IPS DF 19.7 (cell line): ENCODE measurements at regions not wholly inside any gene's neighbourhood (a gene's known extent, or its start where the extent isn't known, plus 50 kb on each side); places are given as distances from the start of the nearest gene placed in this dataset.
"Not testable (repeated sequence)": the region's sequence is repeated elsewhere in the genome, so short reads cannot be mapped to it uniquely, and the experiment has no call there.

Source experiments
- DNase-seq: peaks from one replicate; pipeline ENCODE4 v3.0.0-alpha.2; 2013; ENCODE audit warnings: low read depth, low spot score

- no peak for DNase-seq
Observed at GRCh38 chrX:44785652-44786051, 58.2 kb upstream of the DUSP21 start.

- DNase-seq = no peak
Observed at GRCh38 chrX:44784241-44784640, 59.6 kb upstream of the DUSP21 start.

DNA sequence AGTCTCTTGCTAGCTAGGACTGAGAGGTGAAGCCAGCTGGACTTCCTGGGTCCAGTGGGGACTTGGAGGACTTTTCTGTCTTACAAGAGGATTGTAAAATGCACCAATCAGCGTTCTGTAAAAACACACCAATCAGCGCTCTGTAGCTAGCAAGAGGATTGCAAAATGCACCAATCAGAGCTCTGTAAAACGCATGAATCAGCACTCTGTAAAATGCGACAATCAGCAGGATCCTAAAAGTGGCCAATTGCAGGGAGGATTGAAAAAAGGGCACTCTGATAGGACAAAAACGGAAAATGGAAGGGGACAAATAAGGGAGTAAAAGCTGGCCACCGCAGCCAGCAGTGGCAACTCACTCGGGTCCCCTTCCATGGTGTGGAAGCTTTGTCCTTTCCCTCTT, 65.6 kb upstream of the DUSP21 start:
- no peak for DNase-seq

DNA sequence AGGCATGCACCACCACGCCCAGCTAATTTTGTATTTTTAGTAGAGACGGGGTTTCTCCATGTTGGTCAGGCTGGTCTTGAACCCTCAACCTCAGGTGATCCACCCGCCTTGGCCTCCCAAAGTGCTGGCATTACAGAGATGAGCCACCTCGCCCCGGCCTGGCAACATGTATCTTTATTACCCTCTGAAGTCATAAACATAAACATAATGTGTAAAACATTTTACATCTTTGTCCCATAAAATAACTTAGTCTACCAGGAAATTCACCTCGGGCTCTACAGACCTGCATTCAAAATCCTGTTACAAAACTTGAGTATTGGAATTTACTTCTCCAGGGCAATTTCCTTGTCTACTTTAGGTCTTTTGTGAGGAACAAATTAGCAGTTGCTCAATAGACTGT, 68.1 kb upstream of the DUSP21 start:
- DNase-seq = no peak

GRCh38 chrX:44774066-44774465, 69.8 kb upstream of the DUSP21 start:
- not testable (repeated sequence) for DNase-seq

DNA sequence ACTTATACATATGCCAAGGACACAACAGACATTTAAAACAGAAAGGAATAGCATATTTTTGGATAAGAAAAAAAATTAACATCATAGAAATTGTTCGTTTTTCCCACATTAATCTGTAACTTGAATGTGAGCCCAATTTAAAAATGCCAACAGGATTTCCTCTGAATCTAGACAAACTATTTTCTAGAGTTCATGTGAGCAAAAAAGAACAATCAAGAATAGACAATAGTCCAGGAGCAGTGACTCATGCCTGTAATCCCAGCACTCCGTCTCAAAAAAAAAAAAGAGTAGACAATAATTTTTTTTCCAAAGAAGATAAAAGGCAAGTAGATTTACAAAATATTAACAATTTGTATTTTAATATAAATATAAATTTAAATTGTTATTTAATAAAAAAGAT, 73.7 kb upstream of the DUSP21 start:
- no peak for DNase-seq

DNA sequence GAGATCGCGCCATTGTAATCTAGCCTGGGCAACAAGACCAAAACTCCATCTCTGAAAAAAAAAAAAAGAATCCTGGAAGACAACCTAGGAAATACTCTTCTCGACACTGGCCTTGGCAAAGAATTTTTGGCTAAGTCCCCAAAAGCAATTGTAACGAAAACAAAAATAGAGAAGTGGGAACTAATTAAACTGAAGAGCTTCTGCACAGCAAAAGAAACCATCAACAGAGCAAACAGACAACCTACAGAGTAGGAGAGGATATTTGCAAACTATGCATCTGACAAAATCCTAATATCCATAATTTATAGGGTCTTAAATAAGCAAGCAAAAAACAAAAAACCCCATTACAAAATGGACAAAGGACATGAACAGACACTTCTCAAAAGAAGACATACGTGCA, 76.5 kb upstream of the DUSP21 start:
- no peak for DNase-seq

- DNase-seq = no peak
Observed at GRCh38 chrX:44765556-44765955, 78.3 kb upstream of the DUSP21 start.

DNA sequence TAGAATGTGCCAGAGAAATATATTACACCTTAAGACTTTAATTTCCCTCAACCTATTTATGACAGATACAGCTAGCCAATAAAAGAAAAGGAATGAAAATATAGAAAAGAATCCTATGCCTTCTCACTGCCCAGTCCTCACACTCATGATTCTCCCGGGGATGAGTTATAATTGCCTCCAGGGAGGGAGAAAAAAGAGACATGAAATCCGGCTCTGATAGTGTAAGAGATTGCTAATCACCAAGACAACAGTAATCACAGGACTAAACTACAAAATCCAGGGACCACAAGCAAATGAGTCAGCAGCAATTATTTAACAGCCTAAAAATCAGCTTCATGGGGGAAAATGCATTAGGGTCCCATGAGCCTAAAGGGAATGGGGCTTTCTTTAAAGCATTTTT, 95.9 kb upstream of the DUSP21 start:
- DNase-seq = no peak

- no peak for DNase-seq
Observed at GRCh38 chrX:44747317-44747716, 96.5 kb upstream of the DUSP21 start.

DNA sequence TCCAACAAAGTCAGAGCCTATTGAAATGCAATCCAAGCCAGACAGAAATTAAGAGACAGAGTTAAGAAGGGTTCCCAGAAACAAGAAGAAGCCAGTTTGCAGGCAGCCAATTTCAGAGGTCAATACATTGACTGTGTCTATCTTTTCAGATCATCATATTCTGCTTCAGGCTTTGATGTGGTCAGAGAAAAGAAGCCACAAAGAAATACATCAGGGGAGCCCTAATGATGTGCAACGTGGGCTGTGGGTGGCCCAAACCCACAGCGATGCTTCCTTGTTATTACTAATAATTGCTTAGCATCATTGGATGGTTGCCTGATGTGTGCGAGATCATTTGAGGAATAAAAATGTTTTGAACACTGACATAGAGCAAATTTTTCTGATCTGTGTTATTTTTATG, 99.0 kb upstream of the DUSP21 start:
- no peak for DNase-seq

- no peak for DNase-seq
Observed at GRCh38 chrX:44742480-44743155, 101.2 kb upstream of the DUSP21 start.

DNA sequence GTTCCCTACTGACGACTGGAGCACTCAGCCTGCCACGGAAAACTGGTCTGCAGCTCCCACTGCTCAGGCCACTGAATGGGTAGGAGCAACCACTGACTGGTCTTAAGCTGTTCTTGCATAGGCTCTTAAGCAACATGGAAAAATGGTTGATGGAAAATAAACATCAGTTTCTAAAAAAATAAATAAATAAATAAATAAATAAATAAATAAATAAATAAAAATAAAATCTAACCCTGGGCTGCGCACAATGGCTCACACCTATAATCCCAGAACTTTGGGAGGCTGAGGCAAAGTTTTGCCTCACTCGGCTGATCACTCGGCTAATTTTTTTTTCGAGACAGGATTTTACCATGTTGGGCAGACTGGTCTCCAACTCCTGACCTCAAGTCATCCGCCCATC, 102.0 kb upstream of the DUSP21 start:
- DNase-seq = not testable (repeated sequence)

GRCh38 chrX:44741458-44741857, 102.4 kb upstream of the DUSP21 start:
- DNase-seq = not testable (repeated sequence)

- DNase-seq = no peak
Observed at GRCh38 chrX:44735498-44735897, 108.3 kb upstream of the DUSP21 start.

GRCh38 chrX:44733931-44734330, 109.9 kb upstream of the DUSP21 start:
- no peak for DNase-seq

GRCh38 chrX:44731160-44731559, 112.7 kb upstream of the DUSP21 start:
- DNase-seq = no peak

GRCh38 chrX:44723426-44723825, 120.4 kb upstream of the DUSP21 start:
- DNase-seq = no peak

GRCh38 chrX:44708470-44708869, 135.4 kb upstream of the DUSP21 start:
- no peak for DNase-seq

- no peak for DNase-seq
Observed at GRCh38 chrX:44705817-44706551, 137.8 kb upstream of the DUSP21 start.

- no peak for DNase-seq
Observed at GRCh38 chrX:44698357-44698756, 145.5 kb upstream of the DUSP21 start.

DNA sequence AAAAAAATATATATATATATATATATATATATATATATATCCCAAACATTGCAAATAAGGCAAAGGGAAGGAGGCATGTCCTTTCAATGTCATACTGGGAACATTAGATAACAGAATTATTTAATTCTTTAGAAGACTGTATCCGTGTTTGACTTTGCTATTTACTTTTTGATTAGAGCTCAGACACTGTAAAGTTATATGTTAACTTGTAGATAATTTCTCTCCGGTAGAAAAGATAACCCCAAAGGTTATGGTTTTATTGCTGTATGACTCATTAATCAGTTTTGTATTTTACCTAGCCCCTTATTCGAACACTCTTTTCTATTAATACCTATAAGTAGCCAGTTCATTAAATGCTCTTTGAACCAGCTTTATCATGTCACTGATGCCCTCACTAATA, 150.6 kb upstream of the DUSP21 start:
- no peak for DNase-seq

DNA sequence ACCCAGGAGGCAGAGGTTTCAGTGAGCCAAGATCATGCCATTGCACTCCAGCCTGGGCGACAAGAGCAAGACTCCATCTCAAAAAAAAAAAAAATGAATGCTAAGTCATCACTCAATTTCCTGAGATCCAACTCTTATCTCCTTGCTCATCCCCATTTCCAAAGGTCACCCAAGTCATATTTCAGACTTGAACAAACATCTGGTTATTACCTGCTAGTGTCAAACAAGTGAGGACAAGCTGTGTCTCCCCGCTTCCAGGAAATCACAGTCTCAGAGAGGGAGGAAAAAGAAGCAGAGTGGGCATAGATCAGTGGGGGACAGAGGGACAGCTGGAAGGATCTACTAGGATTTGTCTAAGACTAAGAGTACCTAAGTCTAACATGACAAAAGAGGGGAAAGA, 147.5 kb upstream of the FUNDC1 start:
- no peak for DNase-seq
